Ecto neural progenitor cell (in vitro differentiated cells): ENCODE measurements at regions not wholly inside any gene's neighbourhood (a gene's known extent, or its start where the extent isn't known, plus 50 kb on each side); places are given as distances from the start of the nearest gene placed in this dataset.
"Not testable (repeated sequence)": the region's sequence is repeated elsewhere in the genome, so short reads cannot be mapped to it uniquely, and the experiment has no call there.

Experiments
- DNase-seq: peaks from one replicate; pipeline ENCODE4 v3.0.0-alpha.2; 2018; ENCODE audit warnings: low spot score

DNA sequence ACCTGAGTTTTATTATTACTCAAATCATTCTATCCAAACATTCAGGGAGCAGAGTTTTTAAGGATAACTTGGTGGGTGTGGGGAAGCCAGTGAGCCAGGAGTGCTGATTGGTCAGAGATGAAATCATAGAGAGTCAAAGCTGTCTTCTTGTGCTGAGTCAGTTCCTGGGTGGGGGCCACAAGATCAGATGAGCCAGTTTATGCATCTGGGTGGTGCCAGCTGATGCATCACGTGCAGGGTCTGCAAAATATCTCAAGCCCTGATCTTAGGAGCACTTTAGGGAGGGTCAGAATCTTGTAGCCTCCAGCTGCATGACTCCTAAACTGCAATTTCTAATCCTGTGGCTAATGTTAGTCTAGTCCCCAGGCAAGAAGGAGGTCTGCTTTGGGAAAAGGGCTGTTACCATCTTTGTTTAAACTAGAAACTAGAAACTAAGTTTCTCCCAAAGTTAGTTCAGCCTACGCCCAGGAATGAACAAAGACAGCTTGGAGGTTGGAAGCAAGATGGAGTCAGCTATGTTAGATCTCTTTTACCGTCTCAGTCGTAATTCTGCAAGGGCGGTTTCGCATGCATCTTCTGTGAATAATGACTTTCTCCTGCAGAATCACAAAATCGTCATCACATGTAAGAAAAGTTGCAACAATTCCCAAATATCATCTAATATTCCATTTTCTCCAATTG lies 97.5 kb downstream of the ZNF664 start:
- DNase-seq = not testable (repeated sequence)

DNA sequence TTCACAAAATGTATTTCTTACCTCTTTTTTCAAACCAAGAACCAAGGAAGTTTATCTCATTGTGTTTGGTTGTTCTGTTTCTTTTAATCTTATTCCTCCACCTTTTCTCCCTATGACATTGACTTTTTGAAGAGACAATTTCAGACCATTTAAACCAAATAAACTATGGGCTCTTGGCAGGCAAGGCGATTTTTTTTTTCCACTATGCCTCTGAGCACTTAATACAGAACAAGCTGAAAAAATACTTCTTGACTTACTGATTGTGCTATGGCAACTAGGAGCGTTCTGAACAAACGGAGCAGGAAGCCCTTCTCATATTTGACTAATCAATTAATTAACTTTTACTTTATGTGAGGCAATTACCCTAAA lies 98.0 kb downstream of the ZNF664 start:
- DNase-seq = no peak

DNA sequence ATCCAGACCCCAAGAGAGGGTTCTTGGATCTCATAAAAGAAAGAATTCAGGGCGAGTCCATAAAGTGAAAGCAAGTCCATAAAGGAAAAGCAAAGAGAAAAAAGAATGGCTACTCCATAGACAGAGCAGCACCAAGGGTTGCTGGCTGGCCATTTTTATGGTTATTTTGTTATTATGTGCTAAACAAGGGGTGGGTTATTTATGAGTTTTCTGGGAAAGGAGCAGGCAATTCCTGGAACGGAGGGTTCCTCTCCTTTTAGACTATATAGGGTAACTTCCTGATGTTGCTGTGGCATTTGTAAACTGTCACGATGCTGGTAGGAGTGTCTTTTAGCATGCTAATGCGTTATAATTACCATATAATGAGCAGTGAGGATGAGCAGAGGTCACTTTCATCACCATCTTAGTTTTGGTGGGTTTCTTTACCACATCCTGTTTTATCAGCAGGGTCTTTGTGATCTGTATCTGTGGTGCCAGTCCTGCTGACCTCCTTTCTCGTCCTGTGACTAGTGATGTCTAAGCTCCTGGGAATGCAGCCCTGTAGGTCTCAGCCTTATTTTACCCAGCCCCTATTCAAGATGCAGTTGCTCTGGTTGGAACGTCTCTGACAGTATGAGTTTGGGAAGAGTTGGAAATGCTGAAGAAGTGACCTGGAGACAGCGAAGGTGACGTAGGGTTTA lies 100.5 kb downstream of the ZNF664 start:
- peak; percentile 47 for DNase-seq

DNA sequence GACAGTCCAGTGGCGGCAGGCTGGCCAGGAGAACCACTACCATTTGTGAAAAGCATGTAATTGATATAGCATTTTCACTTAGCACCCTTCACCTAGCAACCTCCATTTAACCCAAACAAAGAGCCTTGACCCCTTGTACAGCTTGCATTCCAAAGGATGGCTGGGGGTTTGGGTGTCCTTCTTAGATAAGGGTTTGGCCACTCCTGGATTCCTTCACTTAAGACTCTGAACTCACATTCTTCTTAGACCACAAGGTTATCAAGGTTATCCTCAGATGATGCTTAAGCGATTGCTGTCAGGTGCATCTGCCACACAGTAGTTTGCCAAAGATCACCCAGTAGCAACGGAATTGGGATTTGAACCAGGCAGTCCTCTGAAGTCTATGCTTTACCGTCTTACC lies 102.8 kb downstream of the ZNF664 start:
- no peak for DNase-seq

DNA sequence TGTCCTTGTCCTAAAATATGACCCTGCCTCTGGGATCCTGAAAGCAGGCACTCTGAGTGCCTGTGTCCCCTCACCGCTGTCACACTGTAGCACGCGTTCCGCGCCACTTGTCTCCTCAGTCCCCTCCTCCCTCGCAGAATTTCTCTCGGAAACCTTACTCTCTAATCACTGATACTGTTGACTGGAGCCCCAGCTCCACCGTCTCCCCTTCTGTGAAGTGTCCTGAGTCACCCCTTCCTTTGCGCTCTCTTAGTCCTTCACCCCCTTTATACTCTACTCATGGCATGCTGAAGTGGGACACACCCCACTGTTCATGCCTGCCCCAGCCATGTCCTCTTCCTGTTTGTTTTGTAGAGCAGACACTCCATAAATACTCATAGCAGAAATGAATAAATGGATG lies 104.7 kb downstream of the ZNF664 start:
- no peak for DNase-seq

DNA sequence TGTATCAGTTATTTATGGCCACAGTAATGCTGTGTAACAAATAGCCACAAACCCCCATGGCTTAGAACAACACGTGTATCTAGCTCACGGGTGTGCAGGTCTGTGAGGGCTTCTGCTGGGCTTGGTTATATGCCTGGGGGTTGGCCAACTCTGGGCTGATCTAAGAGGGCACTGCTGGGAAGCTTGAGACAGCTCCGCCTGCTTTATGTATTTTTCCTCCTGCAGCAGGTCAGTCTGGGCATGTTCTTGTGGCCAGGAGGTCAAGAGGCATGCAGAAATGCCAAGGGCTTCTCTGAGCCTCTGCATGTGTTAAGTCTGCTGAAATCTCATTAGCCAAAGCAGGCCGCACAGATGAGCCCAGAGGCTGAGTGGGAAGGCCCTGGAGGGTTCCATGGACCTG lies 105.8 kb downstream of the ZNF664 start:
- DNase-seq = peak; percentile 34

DNA sequence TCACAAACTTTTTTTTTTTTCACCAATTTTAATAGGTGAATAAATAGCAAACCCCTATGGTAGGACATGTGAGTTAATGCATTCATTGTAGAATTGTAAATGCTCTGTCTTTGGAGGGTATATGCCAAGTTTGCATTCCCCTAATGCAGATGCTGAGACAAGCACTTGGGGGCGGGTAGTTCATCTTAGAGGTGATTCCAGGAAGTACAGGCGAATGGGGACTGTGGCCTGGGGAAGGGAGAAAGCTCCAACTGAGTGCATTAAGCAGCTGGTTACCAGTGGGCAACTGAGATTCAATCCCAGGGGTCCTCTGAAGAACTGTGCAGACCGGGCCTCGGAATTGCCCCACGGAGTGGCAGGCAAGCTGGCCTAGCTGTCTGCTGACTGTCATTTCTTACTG lies 107.6 kb downstream of the ZNF664 start:
- DNase-seq = no peak

DNA sequence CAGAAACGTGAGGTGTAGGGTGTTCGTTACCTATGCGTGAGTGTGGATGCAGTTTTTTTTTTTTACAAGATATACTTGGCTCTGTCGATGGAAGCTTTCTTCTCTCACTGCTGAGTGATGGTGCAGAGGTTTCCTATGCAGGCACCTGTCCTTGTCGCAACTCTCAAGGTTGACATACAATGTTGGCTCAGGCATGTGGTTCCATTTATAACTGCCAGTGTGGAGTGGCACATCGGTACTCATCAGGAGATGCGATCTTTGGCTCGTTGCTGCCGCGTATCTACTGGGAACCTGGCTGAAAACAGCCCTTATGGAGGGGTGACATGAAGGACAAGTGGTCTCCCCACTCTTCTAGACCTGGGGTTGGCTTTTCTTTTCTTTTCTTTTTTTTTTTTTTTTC lies 109.0 kb downstream of the ZNF664 start:
- DNase-seq = no peak

DNA sequence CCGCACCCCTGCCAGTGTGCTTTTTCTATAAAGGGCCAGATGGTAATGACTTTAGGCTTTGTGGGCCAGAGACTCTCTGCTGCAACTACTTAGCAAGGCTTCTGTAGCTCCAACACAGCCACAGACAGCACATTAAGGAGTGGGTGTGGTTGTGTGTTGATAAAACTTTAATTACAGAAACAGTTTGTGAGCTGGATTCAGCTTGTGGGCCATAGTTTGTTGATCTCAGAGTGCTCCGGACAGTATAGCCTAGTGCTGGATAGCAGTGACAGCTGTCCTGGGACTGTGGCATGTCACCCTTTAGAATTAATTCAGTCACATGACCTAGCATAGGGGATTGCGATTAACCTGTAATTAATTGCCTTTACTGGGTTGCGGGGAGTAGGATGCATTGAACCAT lies 109.7 kb downstream of the ZNF664 start:
- DNase-seq = no peak

DNA sequence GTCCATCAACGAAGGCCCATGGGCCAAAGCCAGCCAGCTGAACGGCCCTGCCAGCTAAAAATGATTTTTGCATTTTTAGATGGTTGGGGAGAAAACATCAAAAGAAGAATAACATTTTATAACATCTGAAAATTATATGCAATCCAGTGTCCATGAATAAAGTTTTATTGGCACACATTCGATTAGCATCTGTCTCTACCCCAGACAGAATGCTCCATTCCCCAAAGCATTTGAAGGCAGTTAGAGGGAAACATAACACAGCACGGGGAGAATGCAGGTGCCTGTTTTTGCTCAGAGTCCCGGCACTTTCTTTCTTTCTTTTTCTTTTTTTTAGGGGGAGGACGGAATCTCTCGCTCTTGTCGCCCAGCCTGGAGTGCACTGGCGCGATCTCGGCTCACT lies 110.7 kb downstream of the ZNF664 start:
- no peak for DNase-seq

DNA sequence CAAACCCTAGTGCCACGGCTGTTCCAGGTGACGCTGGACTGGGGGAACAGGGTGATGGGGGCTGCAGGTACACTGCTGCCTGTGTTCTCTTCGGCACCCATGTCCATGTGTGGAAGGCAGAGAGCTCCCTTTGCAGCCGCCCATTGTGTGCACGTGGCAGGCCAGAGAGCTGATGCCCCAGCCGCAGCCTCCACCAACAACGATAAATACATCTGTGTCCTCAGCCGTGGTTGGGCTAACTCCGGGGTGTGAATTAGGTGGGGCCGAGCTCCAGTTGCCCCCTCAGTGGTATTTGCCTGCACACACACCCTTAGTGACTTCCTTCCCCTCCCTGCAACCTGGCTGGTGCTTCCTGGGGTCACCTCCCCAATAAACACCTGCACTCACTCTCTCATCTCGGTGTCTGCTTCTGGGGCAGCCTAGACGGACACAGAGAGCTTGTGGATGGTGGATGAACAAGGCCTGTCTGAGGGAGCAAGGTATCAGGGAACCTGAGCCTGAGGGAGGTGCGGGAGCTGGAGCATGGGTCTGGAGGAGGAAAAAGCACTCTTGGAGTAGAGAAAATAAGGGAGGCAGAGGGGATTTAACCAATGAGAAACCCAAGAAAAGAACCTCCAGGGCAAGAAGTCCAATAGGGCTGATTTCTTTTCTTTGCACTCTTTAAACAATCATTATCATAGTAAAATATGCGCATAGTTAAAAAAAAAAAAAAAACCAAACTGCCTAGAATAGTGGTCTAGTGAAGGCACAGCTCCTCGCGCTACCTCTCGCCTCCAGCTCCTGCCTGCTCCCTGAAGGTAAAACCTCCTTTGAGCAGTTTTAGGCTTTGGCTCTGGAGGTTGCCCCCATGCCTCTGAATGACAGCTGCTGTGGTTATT lies 112.6 kb downstream of the ZNF664 start:
- no peak for DNase-seq

DNA sequence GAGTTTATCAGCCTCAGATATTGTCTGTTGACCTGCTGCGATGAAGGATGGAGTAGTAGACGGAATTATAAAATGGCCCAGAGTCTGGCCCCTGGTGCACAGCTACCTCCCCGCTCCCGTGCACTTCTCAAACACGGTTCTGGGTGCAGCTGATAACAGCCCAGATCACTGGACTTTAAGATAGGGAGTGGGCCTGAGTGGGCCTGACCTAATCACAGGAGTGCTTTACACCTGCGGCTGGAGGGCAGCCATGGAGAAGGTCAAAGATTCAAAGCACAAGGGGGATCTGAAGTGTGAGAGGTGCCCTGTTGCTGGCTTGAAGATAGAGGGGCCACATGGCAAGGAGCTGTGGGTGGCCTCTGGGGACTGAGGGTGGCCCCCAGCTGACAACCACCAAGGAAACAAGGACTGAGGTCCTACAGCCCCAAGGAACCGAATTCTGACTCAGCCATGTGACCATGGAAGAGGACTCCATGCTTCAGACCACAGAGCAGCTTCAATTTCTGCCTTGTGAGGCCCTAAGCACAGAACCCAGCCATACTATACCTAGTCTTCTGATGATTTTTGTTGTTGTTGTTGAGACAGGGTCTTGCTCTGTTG lies 113.4 kb downstream of the ZNF664 start:
- DNase-seq = no peak

DNA sequence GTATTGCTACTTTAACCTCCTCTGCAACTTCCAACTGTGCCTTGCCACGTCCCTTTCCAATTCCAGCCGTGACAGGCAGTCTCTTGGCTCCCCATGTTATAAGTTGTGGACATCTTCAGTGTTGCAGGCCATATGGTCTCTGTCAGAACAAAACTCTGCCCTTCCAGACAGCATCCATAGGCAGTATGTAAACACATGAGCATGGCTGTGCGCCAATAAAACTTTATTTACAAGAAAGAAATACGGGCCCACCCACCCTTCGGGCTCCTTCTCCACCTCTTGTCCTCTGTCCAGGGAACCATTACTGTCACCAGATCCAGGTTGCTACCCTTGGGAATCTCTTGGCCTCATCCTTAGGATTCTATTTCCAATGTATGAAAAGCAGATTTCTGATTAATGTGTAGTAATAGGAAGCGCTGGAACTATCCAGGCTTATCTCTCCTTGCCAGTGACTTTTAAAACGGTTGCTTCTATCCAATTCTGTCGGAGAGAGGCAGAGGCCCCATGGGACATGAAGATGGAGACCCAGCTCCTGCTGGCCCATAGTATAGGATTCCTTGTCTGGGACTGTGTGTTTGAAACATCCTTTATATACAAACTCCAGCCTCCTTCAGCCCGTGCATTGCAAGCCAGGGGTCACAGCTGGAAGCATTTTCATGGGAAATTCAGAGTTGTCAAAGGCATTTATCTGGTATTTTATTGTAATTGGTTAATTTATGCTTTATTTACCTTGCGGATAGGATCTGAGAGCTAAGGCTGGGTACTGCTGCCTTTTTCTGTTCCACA lies 114.4 kb downstream of the ZNF664 start:
- no peak for DNase-seq

DNA sequence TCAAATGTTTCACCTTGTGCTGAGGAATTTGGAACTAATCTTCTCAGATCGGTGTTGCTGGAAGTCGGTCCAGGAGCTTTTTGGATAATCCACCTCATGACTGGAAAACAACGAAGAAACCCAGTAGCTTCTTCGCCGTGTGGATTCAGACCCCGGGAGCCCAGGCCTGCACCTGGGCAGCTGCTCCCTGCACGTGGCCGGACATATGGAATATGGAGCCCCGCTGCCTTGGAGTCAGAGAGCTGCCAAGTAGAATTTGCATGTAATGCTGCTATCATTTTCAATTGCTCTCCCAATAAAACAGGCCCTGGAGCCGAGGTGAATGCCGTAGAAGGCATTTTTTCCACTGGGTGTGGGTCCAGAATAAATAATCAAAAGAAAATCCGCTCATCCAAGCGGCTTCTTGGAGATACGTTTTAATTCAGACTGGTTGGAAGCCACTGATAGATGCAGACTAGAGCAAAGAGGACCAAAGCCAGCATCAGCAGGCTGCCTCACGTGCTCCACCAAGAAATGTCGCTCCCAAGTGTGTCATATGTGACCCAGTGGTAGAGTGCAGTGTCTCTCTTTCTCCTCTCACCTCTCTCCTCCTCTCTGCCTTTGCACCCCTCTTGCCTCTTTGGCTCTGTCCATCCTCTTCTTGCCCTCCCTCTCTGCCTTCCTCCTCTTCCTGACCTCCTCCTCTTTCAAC lies 115.3 kb downstream of the ZNF664 start:
- DNase-seq = no peak

DNA sequence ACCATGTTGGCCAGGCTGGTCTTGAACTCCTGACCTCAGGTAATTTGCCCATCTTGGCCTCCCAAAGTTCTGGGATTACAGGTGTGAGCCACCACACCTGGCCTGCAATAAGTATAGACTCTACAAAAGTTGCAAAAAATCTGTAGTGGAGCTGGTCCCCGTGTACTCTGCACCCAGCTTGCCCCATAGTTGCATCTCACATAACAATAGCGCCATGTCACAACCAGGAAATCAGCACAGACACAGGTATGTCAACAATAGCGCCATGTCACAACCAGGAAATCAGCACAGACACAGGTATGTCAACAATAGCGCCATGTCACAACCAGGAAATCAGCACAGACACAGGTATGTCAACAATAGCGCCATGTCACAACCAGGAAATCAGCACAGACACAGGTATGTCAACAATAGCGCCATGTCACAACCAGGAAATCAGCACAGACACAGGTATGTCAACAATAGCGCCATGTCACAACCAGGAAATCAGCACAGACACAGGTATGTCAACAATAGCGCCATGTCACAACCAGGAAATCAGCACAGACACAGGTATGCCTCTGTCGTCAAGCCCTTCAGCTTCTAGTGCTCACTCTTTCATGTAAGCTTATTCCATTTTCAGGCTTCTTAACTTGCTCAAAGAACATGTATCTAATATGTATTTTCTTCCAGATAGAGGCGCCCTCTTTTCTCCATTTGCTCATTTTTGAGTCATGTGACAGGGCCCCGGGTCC lies 116.3 kb downstream of the ZNF664 start:
- not testable (repeated sequence) for DNase-seq

DNA sequence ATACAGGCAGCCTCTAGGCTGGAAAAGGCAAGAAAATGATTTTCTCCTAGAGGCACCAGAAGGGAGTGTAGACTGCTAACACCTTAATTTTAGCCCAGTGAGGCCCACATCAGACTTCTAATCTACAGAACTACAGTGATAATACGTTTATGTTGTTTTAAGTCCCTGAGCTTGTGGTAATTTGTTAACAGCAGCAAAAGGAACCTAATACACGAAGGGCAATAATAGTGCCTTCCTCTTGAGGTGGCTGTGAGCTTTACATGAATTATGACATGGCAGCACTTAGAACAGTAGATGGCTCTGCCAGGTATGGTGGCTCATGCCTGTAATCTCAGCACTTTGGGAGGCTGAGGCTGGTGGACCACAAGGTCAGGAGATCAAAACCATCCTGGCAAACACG lies 118.8 kb downstream of the ZNF664 start:
- DNase-seq = no peak

DNA sequence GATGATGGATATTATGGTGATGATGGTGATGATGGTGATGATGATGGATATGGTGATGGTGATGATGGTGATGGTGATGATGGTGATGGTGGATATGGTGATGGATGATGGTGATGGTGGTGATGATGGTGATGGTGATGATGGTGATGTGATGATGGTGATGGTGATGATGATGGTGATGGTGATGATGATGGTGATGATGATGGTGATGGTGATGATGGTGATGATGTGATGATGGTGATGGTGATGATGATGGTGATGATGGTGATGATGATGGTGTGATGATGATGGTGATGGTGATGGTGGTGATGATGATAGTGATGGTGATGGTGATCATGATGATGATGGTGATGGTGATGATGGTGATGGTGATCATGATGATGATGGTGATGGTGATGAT lies 119.5 kb downstream of the ZNF664 start:
- DNase-seq = not testable (repeated sequence)

DNA sequence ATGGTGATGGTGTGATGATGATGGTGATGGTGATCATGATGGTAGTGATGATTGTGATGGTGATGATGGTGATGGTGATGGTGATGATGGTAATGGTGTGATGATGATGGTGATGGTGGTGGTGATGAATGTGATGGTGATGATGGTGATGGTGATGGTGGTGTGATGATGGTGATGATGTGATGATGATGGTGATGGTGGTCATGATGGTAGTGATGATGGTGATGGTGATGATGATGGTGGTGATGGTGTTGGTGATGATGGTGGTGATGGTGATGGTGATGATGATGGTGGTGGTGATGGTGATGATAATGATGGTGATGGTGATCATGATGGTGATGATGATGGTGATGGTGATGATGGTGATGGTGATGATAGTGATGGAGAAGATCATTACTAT lies 120.3 kb downstream of the ZNF664 start:
- no peak for DNase-seq

DNA sequence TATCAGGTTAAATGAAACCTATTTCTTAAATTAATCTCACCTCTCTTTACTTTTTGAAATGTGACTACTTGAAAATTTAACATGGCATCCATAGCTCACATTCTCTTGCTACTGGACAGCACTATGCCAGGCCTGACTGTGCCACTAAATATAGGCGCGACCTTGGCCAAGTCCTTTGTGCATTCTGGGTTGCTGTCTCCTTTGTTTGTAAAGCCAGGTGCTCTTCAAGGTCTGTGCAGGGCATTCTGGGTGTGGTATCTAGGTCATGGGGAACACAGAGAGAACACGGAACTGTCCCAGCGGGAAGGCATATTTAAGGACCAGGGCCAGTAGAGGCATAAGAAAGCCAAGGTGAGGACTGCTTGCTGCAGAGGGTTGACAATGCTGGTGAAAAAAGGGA lies 121.2 kb downstream of the ZNF664 start:
- DNase-seq = no peak

DNA sequence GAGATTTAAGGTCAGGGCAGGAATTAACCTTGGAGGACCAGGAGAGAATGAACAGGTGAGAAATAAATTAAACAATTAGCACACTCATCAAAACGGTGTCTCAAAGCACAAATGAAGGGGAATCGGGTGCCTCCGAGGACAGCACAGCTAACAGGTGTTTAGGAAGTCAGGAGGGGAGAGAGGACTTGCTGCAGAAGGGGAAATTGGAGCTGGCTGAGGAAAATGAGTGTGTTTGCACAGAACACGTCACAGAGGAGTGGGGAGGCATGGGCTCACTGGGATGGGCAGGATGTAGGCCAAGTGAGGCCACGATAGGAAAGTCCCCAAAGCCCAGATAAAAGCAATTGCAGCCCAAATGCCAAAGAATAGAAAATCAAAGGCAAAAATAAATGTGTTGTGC lies 121.7 kb downstream of the ZNF664 start:
- no peak for DNase-seq

DNA sequence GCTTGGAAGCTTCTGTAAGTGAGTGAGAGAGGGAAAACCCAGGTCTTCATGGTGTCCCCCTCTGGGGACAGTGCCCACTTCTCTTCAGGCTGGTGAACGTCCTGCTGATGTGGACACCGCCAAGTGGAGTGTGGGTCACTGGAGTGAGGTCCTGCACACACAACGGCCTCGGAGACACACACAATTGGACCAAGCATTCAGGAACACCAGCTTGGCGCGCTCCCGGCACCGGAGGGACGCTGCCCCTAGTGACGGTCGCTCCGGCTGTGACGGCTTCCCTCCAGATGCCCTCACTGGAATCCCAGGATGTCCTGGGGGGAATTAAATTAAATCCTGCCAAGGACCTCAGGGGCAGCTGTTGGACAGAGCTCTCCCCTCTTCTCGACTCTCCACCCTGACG lies 123.1 kb downstream of the ZNF664 start:
- DNase-seq = no peak
